K562 (cell line): ENCODE measurements at regions not wholly inside any gene's neighbourhood (a gene's known extent, or its start where the extent isn't known, plus 50 kb on each side); places are given as distances from the start of the nearest gene placed in this dataset.

Experiments used
- BRD4 ChIP-seq: fragments of 200-600 bp; sonication (generic); IDR thresholded peaks from 2 replicates; pipeline ENCODE4 v1.6.1; 2017; ENCODE audit warnings: inconsistent platforms
- CBFA2T2 ChIP-seq: fragments of 450-650 bp; conservative IDR thresholded peaks from 2 replicates; pipeline ENCODE4 v1.6.1; 2017; ENCODE audit warnings: mild to moderate bottlenecking
- CBX1 ChIP-seq: sonication (generic); IDR thresholded peaks from 2 replicates; pipeline ENCODE4 v1.6.1; 2016; ENCODE audit warnings: antibody characterized with exemption, low read depth, mild to moderate bottlenecking
- CHAMP1 ChIP-seq: fragments of 450-650 bp; IDR thresholded peaks from 2 replicates; pipeline ENCODE4 v1.6.1; 2016; ENCODE audit warnings: mild to moderate bottlenecking
- ETV6 ChIP-seq, 3 experiments: fragments of 150-350 bp in 1 of 3; sonication (generic) in 1 of 3; formaldehyde crosslinking in 1 of 3; IDR thresholded peaks; 2 replicates each; pipeline versions ENCODE4 v1.6.1 to v1.8.0; 2014 to 2022; ENCODE audit warnings: borderline replicate concordance in 2 of 3, low read depth in 2 of 3, antibody characterized with exemption in 1 of 3, low read length in 1 of 3, mild to moderate bottlenecking in 1 of 3, missing genetic modification reagents in 1 of 3
- GATA2 ChIP-seq: sonication (generic); formaldehyde crosslinking; IDR thresholded peaks from 2 replicates; pipeline ENCODE4 v1.4.0; 2020; ENCODE audit warnings: mild to moderate bottlenecking, missing genetic modification reagents
- MTA2 ChIP-seq: fragments of 450-650 bp; IDR thresholded peaks from 2 replicates; pipeline ENCODE4 v1.6.1; 2016; ENCODE audit warnings: low read depth
- MYC ChIP-seq, 2 experiments: fragments of 250-450 bp in 1 of 2; sonication (Bioruptor Pico) in 1 of 2; IDR thresholded peaks; 2 replicates each; pipeline versions ENCODE4 v1.5.1 to v1.6.1; 2012 to 2021; ENCODE audit warnings: low read depth in 2 of 2, borderline replicate concordance in 1 of 2, improper control_type of control experiment in 1 of 2, low read length in 1 of 2, mild to moderate bottlenecking in 1 of 2, moderate library complexity in 1 of 2
- NFXL1 ChIP-seq: fragments of 450-650 bp; formaldehyde crosslinking; IDR thresholded peaks from 2 replicates; pipeline ENCODE4 v1.4.0; 2021; ENCODE audit warnings: mild to moderate bottlenecking
- NR4A1 ChIP-seq, 2 experiments: fragments of 250-450 bp in 1 of 2; fragments of 450-650 bp in 1 of 2; sonication (Bioruptor Pico) in 1 of 2; IDR thresholded peaks; 2 replicates each; pipeline versions ENCODE4 v1.4.0 to v1.6.1; 2016 to 2020; ENCODE audit warnings: mild to moderate bottlenecking in 2 of 2, missing compliant biosample characterization in 1 of 2, missing genetic modification characterization in 1 of 2, moderate library complexity in 1 of 2
- POLR2G ChIP-seq: fragments of 200-400 bp; formaldehyde crosslinking; IDR thresholded peaks from 2 replicates; pipeline ENCODE4 v1.6.1; 2017; ENCODE audit warnings: low read depth, mild to moderate bottlenecking, antibody characterized with exemption, low read length, moderate library complexity
- PTTG1 ChIP-seq: fragments of 450-650 bp; IDR thresholded peaks from 2 replicates; pipeline ENCODE4 v1.6.1; 2016; ENCODE audit warnings: low read depth, mild to moderate bottlenecking, missing genetic modification characterization, missing compliant biosample characterization
- SIN3A ChIP-seq, 2 experiments: fragments of 150-350 bp in 1 of 2; IDR thresholded peaks; 2 replicates each; pipeline ENCODE4 v1.6.1; 2011 to 2016; ENCODE audit warnings: borderline replicate concordance in 2 of 2, low read depth in 2 of 2, low read length in 2 of 2, mild to moderate bottlenecking in 2 of 2, moderate library complexity in 2 of 2; ENCODE audit not compliant: control insufficient read depth in 1 of 2
- SNRNP70 ChIP-seq: fragments of 200-400 bp; formaldehyde crosslinking; optimal IDR thresholded peaks from 2 replicates; pipeline ENCODE3; 2017; ENCODE audit warnings: low read depth, low read length
- SRSF3 ChIP-seq: fragments of 200-400 bp; formaldehyde crosslinking; IDR thresholded peaks from 2 replicates; pipeline ENCODE4 v1.6.1; 2016; ENCODE audit warnings: mild to moderate bottlenecking, low read length, moderate library complexity; ENCODE audit not compliant: insufficient read depth
- TEAD2 ChIP-seq: fragments of 450-650 bp; IDR thresholded peaks from 2 replicates; pipeline ENCODE4 v1.6.1; 2016; ENCODE audit warnings: missing genetic modification characterization, control low read depth, missing compliant biosample characterization
- THRA ChIP-seq: fragments of 450-650 bp; IDR thresholded peaks from 2 replicates; pipeline ENCODE4 v1.6.1; 2017; ENCODE audit warnings: mild to moderate bottlenecking, moderate library complexity
- USF2 ChIP-seq: sonication (generic); formaldehyde crosslinking; IDR thresholded peaks from 2 replicates; pipeline ENCODE4 v1.5.0; 2020; ENCODE audit warnings: missing genetic modification reagents
- ZNF354B ChIP-seq: fragments of 250-450 bp; sonication (Bioruptor Pico); IDR thresholded peaks from 2 replicates; pipeline ENCODE4 v1.4.0; 2020
- ZNF584 ChIP-seq: fragments of 200-800 bp; sonication (Bioruptor generic); IDR thresholded peaks from 2 replicates; pipeline ENCODE4 v1.6.1; 2016; ENCODE audit warnings: low read depth, mild to moderate bottlenecking, missing genetic modification characterization, missing compliant biosample characterization
- ZNF668 ChIP-seq: fragments of 250-450 bp; sonication (Bioruptor Pico); IDR thresholded peaks from 2 replicates; pipeline ENCODE4 v1.8.0; 2022; ENCODE audit warnings: mild to moderate bottlenecking, inconsistent platforms

GRCh38 chr21:35204850-35205541 lies 155.9 kb upstream of the RUNX1 start (continued):
- TF ChIP-seq MYC (IDR thresholded peaks at IDR 0.05; ENCODE audit: low read depth, low read length) (peak; percentile 86), MYC (CRISPR knock-in tag; IDR thresholded peaks at IDR 0.05; ENCODE audit: borderline replicate concordance, low read depth) (no peak; the same call in 1 of the 2 replicates), SNRNP70 (no peak), BRD4 (peak; percentile 98), CBX1 (no peak), USF2 (CRISPR knock-in tag) (peak; percentile 80), POLR2G (no peak), MTA2 (no peak; the same call in 1 of the 2 replicates), NFXL1 (CRISPR knock-in tag) (no peak), TEAD2 (no peak), NR4A1 (CRISPR knock-in tag; IDR thresholded peaks at IDR 0.05) (no peak), NR4A1 (tag; IDR thresholded peaks at IDR 0.05) (no peak), THRA (no peak), ZNF354B (CRISPR knock-in tag) (no peak), SRSF3 (no peak), CHAMP1 (no peak; the same call in 1 of the 2 replicates), SIN3A (IDR thresholded peaks at IDR 0.05; ENCODE audit: borderline replicate concordance in 2 of 2, control insufficient read depth in 1 of 2, low read depth in 2 of 2, low read length in 2 of 2) (no peak), ZNF584 (CRISPR knock-in tag) (no peak), ETV6 (IDR thresholded peaks at IDR 0.05; ENCODE audit: borderline replicate concordance in 1 of 2, low read depth in 2 of 2, low read length in 1 of 2) (peak; percentile 41 to 66; a peak in 2 of 4 replicates), ETV6 (CRISPR knock-in tag; IDR thresholded peaks at IDR 0.05; ENCODE audit: borderline replicate concordance) (no peak), PTTG1 (tag) (no peak), GATA2 (CRISPR knock-in tag) (0 out of 2 replicates have a peak, but pooled peaks have one; percentile 9), CBFA2T2 (no peak; the same call in 1 of the 2 replicates), ZNF668 (CRISPR knock-in tag) (0 out of 2 replicates have a peak, but pooled peaks have one; percentile 10)
